WTC11 (cell line): ENCODE measurements at regions not wholly inside any gene's neighbourhood (a gene's known extent, or its start where the extent isn't known, plus 50 kb on each side); places are given as distances from the start of the nearest gene placed in this dataset.

Experiments used
- ATAC-seq: fragments of 200-7000 bp; cut with Tn5 transposase; 2 replicates; pipeline ENCODE4 v1.10.0; 2021; ENCODE audit warnings: mild to moderate bottlenecking, moderate library complexity
- CTCF ChIA-PET: fragments of 300-600 bp; sonication (Branson Sonifier 250); formaldehyde crosslinking; loops from one replicate; lab custom pipeline; 2021; ENCODE audit warnings: antibody characterized with exemption; lab: Charles Lee
- POLR2A ChIA-PET: fragments of 350-600 bp; sonication (Branson Sonifier 250); formaldehyde crosslinking; loops from one replicate; lab custom pipeline; 2021; ENCODE audit warnings: antibody characterized with exemption; lab: Charles Lee
- DNase-seq: peaks from one replicate; pipeline ENCODE4 v3.0.0; 2021; ENCODE audit warnings: low spot score
- H3K27ac Mint-ChIP-seq: 2 replicates; pipeline ENCODE4 v1.8.0; 2021; ENCODE audit warnings: mixed read lengths
- H3K27me3 Mint-ChIP-seq: 2 replicates; pipeline ENCODE4 v1.8.0; 2021; ENCODE audit warnings: low read depth, mild to moderate bottlenecking, moderate library complexity, mixed read lengths
- H3K36me3 Mint-ChIP-seq: 2 replicates; pipeline ENCODE4 v1.8.0; 2021; ENCODE audit warnings: mixed read lengths
- H3K4me1 Mint-ChIP-seq: 2 replicates; pipeline ENCODE4 v1.8.0; 2022; ENCODE audit warnings: mixed read lengths
- H3K4me3 Mint-ChIP-seq: 2 replicates; pipeline ENCODE4 v1.8.0; 2021; ENCODE audit warnings: mild to moderate bottlenecking, moderate library complexity, mixed read lengths
- H3K9me3 Mint-ChIP-seq: 2 replicates; pipeline ENCODE4 v1.8.0; 2021; ENCODE audit warnings: mixed read lengths
- FOXK1 ChIP-seq: sonication (generic); formaldehyde crosslinking; IDR thresholded peaks from 2 replicates; pipeline ENCODE4 v1.8.0; 2022; ENCODE audit warnings: mild to moderate bottlenecking, moderate library complexity, missing genetic modification reagents
- HMGXB4 ChIP-seq: sonication (generic); formaldehyde crosslinking; IDR thresholded peaks from 2 replicates; pipeline ENCODE4 v1.8.1; 2023; ENCODE audit warnings: mild to moderate bottlenecking, moderate library complexity, missing genetic modification reagents
- JAZF1 ChIP-seq: fragments of 250-450 bp; sonication (Bioruptor Pico); IDR thresholded peaks from 2 replicates; pipeline ENCODE4 v1.9.0; 2021; ENCODE audit warnings: moderate library complexity, mild to moderate bottlenecking, inconsistent platforms
- JUN ChIP-seq: sonication (generic); formaldehyde crosslinking; IDR thresholded peaks from 2 replicates; pipeline ENCODE4 v1.8.0; 2023; ENCODE audit warnings: mild to moderate bottlenecking, missing genetic modification reagents
- MAX ChIP-seq: sonication (generic); formaldehyde crosslinking; IDR thresholded peaks from 2 replicates; pipeline ENCODE4 v1.8.0; 2022; ENCODE audit warnings: mild to moderate bottlenecking, missing genetic modification reagents
- MXD4 ChIP-seq: fragments of 250-450 bp; sonication (Bioruptor Pico); IDR thresholded peaks from 2 replicates; pipeline ENCODE4 v1.8.0; 2021; ENCODE audit warnings: mild to moderate bottlenecking, moderate library complexity, borderline replicate concordance
- NR1H2 ChIP-seq: sonication (generic); formaldehyde crosslinking; IDR thresholded peaks from 2 replicates; pipeline ENCODE4 v1.9.0; 2021; ENCODE audit warnings: mild to moderate bottlenecking, moderate library complexity, missing genetic modification reagents
- OVOL2 ChIP-seq: fragments of 250-450 bp; sonication (Bioruptor Pico); IDR thresholded peaks from 2 replicates; pipeline ENCODE4 v1.9.0; 2021; ENCODE audit warnings: mild to moderate bottlenecking, borderline replicate concordance
- ZNF281 ChIP-seq: sonication (generic); formaldehyde crosslinking; IDR thresholded peaks from 2 replicates; pipeline ENCODE4 v1.8.0; 2023; ENCODE audit warnings: mild to moderate bottlenecking, missing genetic modification reagents
- ZNF423 ChIP-seq: fragments of 250-450 bp; sonication (Bioruptor Pico); IDR thresholded peaks from 2 replicates; pipeline ENCODE4 v2.1.2; 2022; ENCODE audit warnings: mild to moderate bottlenecking, moderate library complexity
- TF ChIP-seq, protein P1 (sequence below): sonication (generic); formaldehyde crosslinking; IDR thresholded peaks from 2 replicates; pipeline ENCODE4 v1.8.1; 2023; ENCODE audit warnings: mild to moderate bottlenecking, missing genetic modification reagents, borderline replicate concordance
- TF ChIP-seq, protein P2 (sequence below): sonication (generic); formaldehyde crosslinking; IDR thresholded peaks from 2 replicates; pipeline ENCODE4 v1.8.1; 2022; ENCODE audit warnings: mild to moderate bottlenecking, missing genetic modification reagents, moderate library complexity, borderline replicate concordance
- TF ChIP-seq, protein P3 (sequence below): fragments of 250-450 bp; sonication (Bioruptor Pico); conservative IDR thresholded peaks from 2 replicates; pipeline ENCODE4 v1.9.0; 2021; ENCODE audit warnings: mild to moderate bottlenecking
- TF ChIP-seq, protein P4 (sequence below): fragments of 250-450 bp; sonication (Bioruptor Pico); IDR thresholded peaks from 2 replicates; pipeline ENCODE4 v1.9.0; 2021; ENCODE audit warnings: mild to moderate bottlenecking, borderline replicate concordance
- TF ChIP-seq, protein P5 (sequence below): fragments of 200-600 bp; IDR thresholded peaks from 2 replicates; pipeline ENCODE4 v1.8.0; 2022; ENCODE audit warnings: antibody characterized with exemption

GRCh38 chr18:77433076-77433475 lies 183.4 kb downstream of the GALR1 start:
- H3K36me3 Mint-ChIP-seq = peaks cover 9% of the 10 kb centered on the region
- H3K4me1 Mint-ChIP-seq = peaks cover 49% of the 10 kb centered on the region
- ATAC-seq (no peak), DNase-seq (no peak)
- no peak overlapping the region for H3K4me3 Mint-ChIP-seq
- CTCF ChIA-PET = no interaction called here
- no peaks in the 10 kb centered on the region; the same call in 1 of the 2 replicates for H3K27me3 Mint-ChIP-seq
- no peak overlapping the region for H3K27ac Mint-ChIP-seq
- H3K9me3 Mint-ChIP-seq = peaks cover 11% of the 10 kb centered on the region
- TF ChIP-seq MAX (CRISPR knock-in tag) (no peak), HMGXB4 (CRISPR knock-in tag) (no peak), JAZF1 (no peak), ZNF423 (CRISPR knock-in tag) (no peak)
- TF ChIP-seq, protein P1, sequence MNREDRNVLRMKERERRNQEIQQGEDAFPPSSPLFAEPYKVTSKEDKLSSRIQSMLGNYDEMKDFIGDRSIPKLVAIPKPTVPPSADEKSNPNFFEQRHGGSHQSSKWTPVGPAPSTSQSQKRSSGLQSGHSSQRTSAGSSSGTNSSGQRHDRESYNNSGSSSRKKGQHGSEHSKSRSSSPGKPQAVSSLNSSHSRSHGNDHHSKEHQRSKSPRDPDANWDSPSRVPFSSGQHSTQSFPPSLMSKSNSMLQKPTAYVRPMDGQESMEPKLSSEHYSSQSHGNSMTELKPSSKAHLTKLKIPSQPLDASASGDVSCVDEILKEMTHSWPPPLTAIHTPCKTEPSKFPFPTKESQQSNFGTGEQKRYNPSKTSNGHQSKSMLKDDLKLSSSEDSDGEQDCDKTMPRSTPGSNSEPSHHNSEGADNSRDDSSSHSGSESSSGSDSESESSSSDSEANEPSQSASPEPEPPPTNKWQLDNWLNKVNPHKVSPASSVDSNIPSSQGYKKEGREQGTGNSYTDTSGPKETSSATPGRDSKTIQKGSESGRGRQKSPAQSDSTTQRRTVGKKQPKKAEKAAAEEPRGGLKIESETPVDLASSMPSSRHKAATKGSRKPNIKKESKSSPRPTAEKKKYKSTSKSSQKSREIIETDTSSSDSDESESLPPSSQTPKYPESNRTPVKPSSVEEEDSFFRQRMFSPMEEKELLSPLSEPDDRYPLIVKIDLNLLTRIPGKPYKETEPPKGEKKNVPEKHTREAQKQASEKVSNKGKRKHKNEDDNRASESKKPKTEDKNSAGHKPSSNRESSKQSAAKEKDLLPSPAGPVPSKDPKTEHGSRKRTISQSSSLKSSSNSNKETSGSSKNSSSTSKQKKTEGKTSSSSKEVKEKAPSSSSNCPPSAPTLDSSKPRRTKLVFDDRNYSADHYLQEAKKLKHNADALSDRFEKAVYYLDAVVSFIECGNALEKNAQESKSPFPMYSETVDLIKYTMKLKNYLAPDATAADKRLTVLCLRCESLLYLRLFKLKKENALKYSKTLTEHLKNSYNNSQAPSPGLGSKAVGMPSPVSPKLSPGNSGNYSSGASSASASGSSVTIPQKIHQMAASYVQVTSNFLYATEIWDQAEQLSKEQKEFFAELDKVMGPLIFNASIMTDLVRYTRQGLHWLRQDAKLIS (CRISPR knock-in tag) = no peak
- TF ChIP-seq, protein P2, sequence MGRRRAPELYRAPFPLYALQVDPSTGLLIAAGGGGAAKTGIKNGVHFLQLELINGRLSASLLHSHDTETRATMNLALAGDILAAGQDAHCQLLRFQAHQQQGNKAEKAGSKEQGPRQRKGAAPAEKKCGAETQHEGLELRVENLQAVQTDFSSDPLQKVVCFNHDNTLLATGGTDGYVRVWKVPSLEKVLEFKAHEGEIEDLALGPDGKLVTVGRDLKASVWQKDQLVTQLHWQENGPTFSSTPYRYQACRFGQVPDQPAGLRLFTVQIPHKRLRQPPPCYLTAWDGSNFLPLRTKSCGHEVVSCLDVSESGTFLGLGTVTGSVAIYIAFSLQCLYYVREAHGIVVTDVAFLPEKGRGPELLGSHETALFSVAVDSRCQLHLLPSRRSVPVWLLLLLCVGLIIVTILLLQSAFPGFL = no peak
- POLR2A ChIA-PET = no interaction called here

DNA sequence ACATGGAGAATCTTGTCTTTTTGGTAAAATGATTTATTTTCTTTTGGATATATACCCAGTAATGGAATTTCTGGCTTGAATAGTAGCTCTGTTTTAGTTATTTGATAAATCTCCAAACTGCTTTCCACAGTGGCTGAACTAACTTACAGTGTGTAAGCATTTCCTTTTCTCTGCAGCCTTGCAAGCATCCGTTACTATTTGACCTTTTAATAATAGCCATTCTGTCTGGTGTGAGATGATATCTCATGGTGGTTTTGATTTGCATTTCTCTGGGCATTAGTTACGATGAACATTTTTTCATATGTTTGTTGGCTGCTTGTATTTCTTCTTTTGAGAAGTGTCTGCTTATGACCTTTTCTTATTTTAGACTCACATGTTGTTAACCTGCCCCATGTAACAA lies 190.2 kb downstream of the GALR1 start:
- Mint-ChIP-seq H3K27ac (no peak overlapping the region), H3K36me3 (no peaks in the 10 kb centered on the region; the same call in 1 of the 2 replicates), H3K9me3 (peaks cover 5% of the 10 kb centered on the region), H3K4me1 (peaks cover under 1% of the 10 kb centered on the region), H3K27me3 (no peaks in the 10 kb centered on the region), H3K4me3 (no peak overlapping the region)
- ATAC-seq = no peak
- ChIA-PET POLR2A (no interaction called here), CTCF (no interaction called here)
- no peak for DNase-seq
- TF ChIP-seq MXD4 (CRISPR knock-in tag) = no peak
- TF ChIP-seq, protein P3, sequence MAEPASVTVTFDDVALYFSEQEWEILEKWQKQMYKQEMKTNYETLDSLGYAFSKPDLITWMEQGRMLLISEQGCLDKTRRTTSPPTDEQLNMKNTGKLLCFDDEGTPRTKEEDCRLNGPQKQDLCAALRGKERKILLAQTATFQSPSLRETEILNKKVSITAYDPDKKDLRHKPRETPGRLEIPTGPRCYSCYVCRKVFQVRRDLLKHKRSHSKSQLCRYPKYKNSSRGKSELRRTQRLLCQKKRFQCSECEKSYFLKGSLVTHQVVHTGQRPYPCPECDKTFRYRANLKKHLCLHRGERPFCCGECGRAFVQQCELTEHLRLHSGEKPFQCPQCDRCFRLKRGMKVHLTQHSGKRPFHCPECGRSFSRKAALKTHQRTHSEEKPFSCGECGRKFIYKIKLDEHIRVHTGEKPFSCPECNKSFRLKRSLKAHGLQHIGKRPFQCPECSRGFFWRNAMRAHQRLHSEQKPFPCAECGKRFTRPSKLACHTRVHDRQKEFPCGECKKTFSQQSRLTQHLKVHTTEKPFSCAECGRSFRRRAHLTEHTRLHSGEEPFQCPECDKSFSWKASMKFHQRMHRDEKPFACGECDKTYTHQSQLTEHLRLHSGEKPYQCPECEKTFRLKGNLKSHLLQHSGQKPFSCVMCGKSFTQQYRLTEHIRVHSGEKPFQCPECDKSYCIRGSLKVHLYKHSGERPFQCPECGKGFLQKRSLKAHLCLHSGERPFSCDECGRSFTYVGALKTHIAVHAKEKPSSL (CRISPR knock-in tag) = no peak
- TF ChIP-seq NR1H2 (CRISPR knock-in tag) = no peak
- TF ChIP-seq ZNF423 (CRISPR knock-in tag) = no peak
- TF ChIP-seq, protein P4, sequence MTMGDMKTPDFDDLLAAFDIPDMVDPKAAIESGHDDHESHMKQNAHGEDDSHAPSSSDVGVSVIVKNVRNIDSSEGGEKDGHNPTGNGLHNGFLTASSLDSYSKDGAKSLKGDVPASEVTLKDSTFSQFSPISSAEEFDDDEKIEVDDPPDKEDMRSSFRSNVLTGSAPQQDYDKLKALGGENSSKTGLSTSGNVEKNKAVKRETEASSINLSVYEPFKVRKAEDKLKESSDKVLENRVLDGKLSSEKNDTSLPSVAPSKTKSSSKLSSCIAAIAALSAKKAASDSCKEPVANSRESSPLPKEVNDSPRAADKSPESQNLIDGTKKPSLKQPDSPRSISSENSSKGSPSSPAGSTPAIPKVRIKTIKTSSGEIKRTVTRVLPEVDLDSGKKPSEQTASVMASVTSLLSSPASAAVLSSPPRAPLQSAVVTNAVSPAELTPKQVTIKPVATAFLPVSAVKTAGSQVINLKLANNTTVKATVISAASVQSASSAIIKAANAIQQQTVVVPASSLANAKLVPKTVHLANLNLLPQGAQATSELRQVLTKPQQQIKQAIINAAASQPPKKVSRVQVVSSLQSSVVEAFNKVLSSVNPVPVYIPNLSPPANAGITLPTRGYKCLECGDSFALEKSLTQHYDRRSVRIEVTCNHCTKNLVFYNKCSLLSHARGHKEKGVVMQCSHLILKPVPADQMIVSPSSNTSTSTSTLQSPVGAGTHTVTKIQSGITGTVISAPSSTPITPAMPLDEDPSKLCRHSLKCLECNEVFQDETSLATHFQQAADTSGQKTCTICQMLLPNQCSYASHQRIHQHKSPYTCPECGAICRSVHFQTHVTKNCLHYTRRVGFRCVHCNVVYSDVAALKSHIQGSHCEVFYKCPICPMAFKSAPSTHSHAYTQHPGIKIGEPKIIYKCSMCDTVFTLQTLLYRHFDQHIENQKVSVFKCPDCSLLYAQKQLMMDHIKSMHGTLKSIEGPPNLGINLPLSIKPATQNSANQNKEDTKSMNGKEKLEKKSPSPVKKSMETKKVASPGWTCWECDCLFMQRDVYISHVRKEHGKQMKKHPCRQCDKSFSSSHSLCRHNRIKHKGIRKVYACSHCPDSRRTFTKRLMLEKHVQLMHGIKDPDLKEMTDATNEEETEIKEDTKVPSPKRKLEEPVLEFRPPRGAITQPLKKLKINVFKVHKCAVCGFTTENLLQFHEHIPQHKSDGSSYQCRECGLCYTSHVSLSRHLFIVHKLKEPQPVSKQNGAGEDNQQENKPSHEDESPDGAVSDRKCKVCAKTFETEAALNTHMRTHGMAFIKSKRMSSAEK (CRISPR knock-in tag) = no peak
- no peak for TF ChIP-seq ZNF281 (CRISPR knock-in tag)
- TF ChIP-seq JUN (CRISPR knock-in tag) = no peak
- TF ChIP-seq, protein P5, sequence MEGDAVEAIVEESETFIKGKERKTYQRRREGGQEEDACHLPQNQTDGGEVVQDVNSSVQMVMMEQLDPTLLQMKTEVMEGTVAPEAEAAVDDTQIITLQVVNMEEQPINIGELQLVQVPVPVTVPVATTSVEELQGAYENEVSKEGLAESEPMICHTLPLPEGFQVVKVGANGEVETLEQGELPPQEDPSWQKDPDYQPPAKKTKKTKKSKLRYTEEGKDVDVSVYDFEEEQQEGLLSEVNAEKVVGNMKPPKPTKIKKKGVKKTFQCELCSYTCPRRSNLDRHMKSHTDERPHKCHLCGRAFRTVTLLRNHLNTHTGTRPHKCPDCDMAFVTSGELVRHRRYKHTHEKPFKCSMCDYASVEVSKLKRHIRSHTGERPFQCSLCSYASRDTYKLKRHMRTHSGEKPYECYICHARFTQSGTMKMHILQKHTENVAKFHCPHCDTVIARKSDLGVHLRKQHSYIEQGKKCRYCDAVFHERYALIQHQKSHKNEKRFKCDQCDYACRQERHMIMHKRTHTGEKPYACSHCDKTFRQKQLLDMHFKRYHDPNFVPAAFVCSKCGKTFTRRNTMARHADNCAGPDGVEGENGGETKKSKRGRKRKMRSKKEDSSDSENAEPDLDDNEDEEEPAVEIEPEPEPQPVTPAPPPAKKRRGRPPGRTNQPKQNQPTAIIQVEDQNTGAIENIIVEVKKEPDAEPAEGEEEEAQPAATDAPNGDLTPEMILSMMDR = no peak
- TF ChIP-seq FOXK1 = no peak
- no peak for TF ChIP-seq MAX (CRISPR knock-in tag)
- TF ChIP-seq OVOL2 (CRISPR knock-in tag) = no peak
